GM12874 (cell line): ENCODE measurements at regions not wholly inside any gene's neighbourhood (a gene's known extent, or its start where the extent isn't known, plus 50 kb on each side); places are given as distances from the start of the nearest gene placed in this dataset.

Experiments
- CTCF ChIP-seq: IDR thresholded peaks from 2 replicates; pipeline ENCODE4 v1.5.1; 2011; ENCODE audit warnings: low read depth, mild to moderate bottlenecking, control low read depth, low read length, moderate library complexity; ENCODE audit not compliant: insufficient read depth

GRCh38 chr4:167867191-167867590, 225.1 kb upstream of the ANXA10 start:
- TF ChIP-seq CTCF: no peak

DNA sequence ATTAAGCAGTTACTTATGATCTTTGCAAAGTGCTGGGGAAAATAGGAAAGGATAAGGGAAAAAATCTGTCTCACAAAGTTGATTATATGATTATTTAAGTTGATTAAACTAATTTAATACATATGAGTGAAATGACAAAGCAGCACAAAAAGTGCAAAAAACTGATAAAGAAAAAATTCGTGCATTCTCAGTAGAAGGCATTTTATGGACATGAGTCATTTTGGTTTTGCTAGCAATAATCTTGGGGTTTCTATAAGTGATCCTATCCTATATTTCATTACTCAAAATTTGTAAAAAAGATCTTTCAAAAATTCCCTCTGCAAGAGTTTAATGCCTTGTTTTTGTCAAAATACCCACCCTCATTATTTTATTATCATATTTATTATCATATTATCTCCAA, 224.2 kb upstream of the ANXA10 start:
- TF ChIP-seq CTCF: no peak

GRCh38 chr4:167873496-167873895, 218.8 kb upstream of the ANXA10 start:
- TF ChIP-seq CTCF: no peak

- no peak for TF ChIP-seq CTCF
These were observed 209.1 kb upstream of the ANXA10 start for GRCh38 chr4:167883266-167883665.

DNA sequence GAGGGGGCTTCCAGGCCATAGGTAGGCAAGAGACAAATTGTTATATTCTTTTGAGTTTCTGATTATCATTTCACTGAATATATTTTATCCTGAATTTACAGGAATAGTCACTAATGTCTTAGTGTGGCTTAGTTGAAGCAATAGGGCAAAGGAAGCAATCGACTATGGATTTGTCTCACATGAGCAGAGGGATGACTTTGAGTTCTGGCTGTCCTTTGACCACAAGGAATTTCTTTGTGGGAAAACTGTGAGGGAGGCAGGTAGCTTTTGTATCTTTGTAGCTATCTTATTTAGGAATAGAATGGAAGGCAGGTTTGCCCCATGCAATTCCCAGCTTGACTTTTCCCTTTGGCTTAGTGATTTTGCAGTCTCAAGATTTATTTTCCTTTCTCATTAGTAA, 207.3 kb upstream of the ANXA10 start:
- TF ChIP-seq CTCF: no peak

GRCh38 chr4:167885872-167886271, 206.5 kb upstream of the ANXA10 start:
- TF ChIP-seq CTCF: no peak

- TF ChIP-seq CTCF: no peak
These were observed 204.6 kb upstream of the ANXA10 start for GRCh38 chr4:167887726-167888125.

- no peak for TF ChIP-seq CTCF
These were observed 202.1 kb upstream of the ANXA10 start for GRCh38 chr4:167890226-167890625.
